IMR-90 (cell line): ENCODE measurements at regions not wholly inside any gene's neighbourhood (a gene's known extent, or its start where the extent isn't known, plus 50 kb on each side); places are given as distances from the start of the nearest gene placed in this dataset.

Experiments
- ATAC-seq: fragments of 200-7000 bp; cut with Tn5 transposase; 2 replicates; pipeline ENCODE4 v1.9.1; 2020; ENCODE audit warnings: low read depth, mild to moderate bottlenecking, moderate library complexity
- BruUV-seq: library from RNA; stranded (reverse); fragments of 400-500 nt; replicated peaks from 2 replicates; lab custom pipeline; 2021; lab: Mats Ljungman, UMichigan
- CTCF ChIA-PET: fragments of 300-600 bp; formaldehyde crosslinking; extraction: SDS; loops from one replicate; lab custom pipeline; 2021; ENCODE audit warnings: antibody characterized with exemption; lab: Yijun Ruan, JAX
- POLR2A ChIA-PET: fragments of 300-600 bp; sonication (Branson Sonifier 250); formaldehyde crosslinking; loops from one replicate; lab custom pipeline; 2022; ENCODE audit warnings: antibody characterized with exemption; ENCODE audit not compliant: unreplicated experiment; lab: Charles Lee
- DNase-seq: peaks from one replicate; pipeline ENCODE4 v3.0.0; 2013
- H2AFZ ChIP-seq: replicated peaks from 2 replicates; pipeline ENCODE3; 2013; ENCODE audit warnings: low read length, mild to moderate bottlenecking; ENCODE audit not compliant: poor library complexity
- H2AK5ac ChIP-seq: 2 replicates; pipeline ENCODE4 v1.6.1; 2013; ENCODE audit warnings: low read depth, low read length, inconsistent platforms
- H2AK9ac ChIP-seq: replicated peaks from 2 replicates; pipeline ENCODE3; 2013; ENCODE audit warnings: mild to moderate bottlenecking, low read depth, low read length, moderate library complexity; ENCODE audit not compliant: poor library complexity
- H2BK120ac ChIP-seq: 2 replicates; pipeline ENCODE4 v1.6.1; 2013; ENCODE audit warnings: low read depth, low read length, inconsistent platforms
- H2BK15ac ChIP-seq: 3 replicates; pipeline ENCODE4 v1.6.1; 2013; ENCODE audit warnings: low read depth, low read length, inconsistent platforms
- H2BK20ac ChIP-seq: 2 replicates; pipeline ENCODE4 v1.6.1; 2013; ENCODE audit warnings: low read depth, mild to moderate bottlenecking, inconsistent platforms, low read length, moderate library complexity
- H2BK5ac ChIP-seq: 2 replicates; pipeline ENCODE4 v1.6.1; 2013; ENCODE audit warnings: mild to moderate bottlenecking, low read depth, low read length, inconsistent platforms; ENCODE audit not compliant: poor library complexity, severe bottlenecking
- H3K14ac ChIP-seq: replicated peaks from 2 replicates; pipeline ENCODE4 v1.6.1; 2013; ENCODE audit warnings: low read depth, low read length, inconsistent platforms
- H3K18ac ChIP-seq: 2 replicates; pipeline ENCODE4 v1.6.1; 2013; ENCODE audit warnings: low read depth, low read length, control low read depth
- H3K23ac ChIP-seq: 2 replicates; pipeline ENCODE4 v1.6.1; 2013; ENCODE audit warnings: low read depth, low read length, inconsistent platforms
- H3K27ac ChIP-seq: 2 replicates; pipeline ENCODE4 v1.5.1; 2013; ENCODE audit warnings: mild to moderate bottlenecking, control low read depth, low read length; ENCODE audit not compliant: insufficient read depth
- H3K27me3 ChIP-seq: 2 replicates; pipeline ENCODE4 v1.6.1; 2013; ENCODE audit warnings: low read length; ENCODE audit not compliant: control insufficient read depth, insufficient read depth
- H3K36me3 ChIP-seq: 2 replicates; pipeline ENCODE4 v1.6.1; 2013; ENCODE audit warnings: low read length, mixed read lengths; ENCODE audit not compliant: control insufficient read depth, insufficient read depth
- H3K4ac ChIP-seq: 2 replicates; pipeline ENCODE4 v1.6.1; 2013; ENCODE audit warnings: low read depth, low read length, inconsistent platforms
- H3K4me1 ChIP-seq: 2 replicates; pipeline ENCODE4 v1.6.1; 2013; ENCODE audit warnings: low read length, mixed read lengths; ENCODE audit not compliant: control insufficient read depth, insufficient read depth
- H3K4me2 ChIP-seq: 2 replicates; pipeline ENCODE4 v1.6.1; 2013; ENCODE audit warnings: low read depth, mild to moderate bottlenecking, control low read depth, low read length, moderate library complexity
- H3K4me3 ChIP-seq: 2 replicates; pipeline ENCODE4 v1.5.1; 2013; ENCODE audit warnings: low read depth, mild to moderate bottlenecking, control low read depth, low read length, moderate library complexity; ENCODE audit not compliant: insufficient read depth
- H3K56ac ChIP-seq: 2 replicates; pipeline ENCODE4 v1.6.1; 2013; ENCODE audit warnings: low read length, inconsistent platforms; ENCODE audit not compliant: insufficient read depth; ENCODE audit errors: extremely low read depth
- H3K79me1 ChIP-seq, 2 experiments: 2 replicates each; pipeline ENCODE4 v1.6.1; 2013; ENCODE audit warnings: low read length in 2 of 2, inconsistent platforms in 1 of 2, low read depth in 1 of 2
- H3K9ac ChIP-seq: 2 replicates; pipeline ENCODE4 v1.6.1; 2013; ENCODE audit warnings: low read depth, low read length, control low read depth
- H3K9me1 ChIP-seq: 2 replicates; pipeline ENCODE4 v1.6.1; 2013; ENCODE audit warnings: low read length, inconsistent platforms; ENCODE audit not compliant: insufficient read depth
- H3K9me3 ChIP-seq: 2 replicates; pipeline ENCODE4 v1.6.1; 2013; ENCODE audit warnings: low read length; ENCODE audit not compliant: control insufficient read depth, insufficient read depth
- H4K20me1 ChIP-seq: 2 replicates; pipeline ENCODE4 v1.6.1; 2013; ENCODE audit warnings: low read length, inconsistent platforms; ENCODE audit not compliant: insufficient read depth
- H4K5ac ChIP-seq: 2 replicates; pipeline ENCODE4 v1.6.1; 2013; ENCODE audit warnings: mild to moderate bottlenecking, low read depth, low read length, control low read depth
- H4K8ac ChIP-seq, 2 experiments: 2 replicates each; pipeline ENCODE4 v1.6.1; 2013; ENCODE audit warnings: low read depth in 2 of 2, low read length in 2 of 2, control low read depth in 1 of 2, inconsistent platforms in 1 of 2
- H4K91ac ChIP-seq: 2 replicates; pipeline ENCODE4 v1.6.1; 2013; ENCODE audit warnings: low read depth, low read length, inconsistent platforms; ENCODE audit not compliant: insufficient read depth
- BHLHE40 ChIP-seq: fragments of 150-350 bp; IDR thresholded peaks from 2 replicates; pipeline ENCODE4 v1.6.1; 2016; ENCODE audit warnings: mild to moderate bottlenecking, low read depth, low read length
- ELK1 ChIP-seq: fragments of 150-350 bp; IDR thresholded peaks from 2 replicates; pipeline ENCODE4 v1.6.1; 2016; ENCODE audit warnings: low read depth, mild to moderate bottlenecking, low read length, moderate library complexity, borderline replicate concordance
- FOS ChIP-seq: fragments of 150-350 bp; IDR thresholded peaks from 2 replicates; pipeline ENCODE4 v1.6.1; 2016; ENCODE audit warnings: low read depth, low read length
- POLR2A ChIP-seq: IDR thresholded peaks from 2 replicates; pipeline ENCODE4 v1.6.1; 2012; ENCODE audit warnings: mild to moderate bottlenecking, low read depth, low read length
- RCOR1 ChIP-seq: IDR thresholded peaks from 2 replicates; pipeline ENCODE4 v1.6.1; 2012; ENCODE audit warnings: mild to moderate bottlenecking, low read length, improper control_type of control experiment; ENCODE audit not compliant: insufficient replicate concordance
- RFX5 ChIP-seq: IDR thresholded peaks from 2 replicates; pipeline ENCODE4 v1.8.0; 2012; ENCODE audit warnings: low read depth, mild to moderate bottlenecking, low read length, moderate library complexity
- USF2 ChIP-seq: fragments of 150-350 bp; IDR thresholded peaks from 2 replicates; pipeline ENCODE4 v1.6.1; 2017; ENCODE audit warnings: mild to moderate bottlenecking, antibody characterized with exemption, low read length, low read depth
- WGBS, 2 experiments: methylation state at CpG; one replicate each; pipeline versions ENCODE4 v1.1.5 to v1.1.7; 2013; ENCODE audit warnings: missing lambda C conversion rate in 2 of 2; ENCODE audit not compliant: insufficient read length in 1 of 2; ENCODE audit errors: extremely low coverage in 2 of 2; 5-methylcytosine and 5-hydroxymethylcytosine counted together
- dilution Hi-C: fragments of 300-500 bp; cut with HindIII; formaldehyde crosslinking; loops from one replicate; pipeline ENCODE4 v1.14.3; 2018; ENCODE audit warnings: low sequenced_read_pairs; ENCODE audit not compliant: unreplicated experiment
- in situ Hi-C: fragments of 300-500 bp; cut with MboI; formaldehyde crosslinking; loops from 3 replicates; pipeline ENCODE4 v1.14.3; 2019; ENCODE audit warnings: low sequenced_read_pairs, inconsistent platforms, mixed read lengths
- intact Hi-C: fragments of 100-400 bp; cut with micrococcal nuclease; formaldehyde crosslinking; loops from 2 replicates; pipeline ENCODE4 v1.10.0; 2022

DNA sequence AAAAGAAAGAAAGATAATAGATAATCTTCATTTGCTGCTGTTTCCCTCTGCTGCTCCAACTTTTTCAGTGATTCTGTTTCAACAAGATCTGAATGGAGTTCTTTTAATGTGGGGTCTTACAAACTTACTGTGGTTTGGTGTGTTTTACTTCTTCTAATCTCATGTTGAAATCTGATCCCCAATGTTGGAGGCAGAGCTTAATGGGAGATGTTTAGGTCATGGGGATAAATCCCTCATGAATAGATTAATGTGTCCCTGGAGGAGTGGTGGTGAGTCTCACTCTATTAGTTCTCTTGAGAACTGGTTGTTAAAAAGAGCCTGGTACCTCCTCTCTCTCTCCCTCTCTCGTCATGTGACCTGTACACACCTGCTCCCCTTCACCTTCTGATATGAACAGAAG is 442.4 kb downstream of the EPHA4 start:
- ATAC-seq (no peak), DNase-seq (no peak)
- H2AK5ac ChIP-seq, result no peak overlapping the region
- H2BK5ac ChIP-seq, result no peak overlapping the region
- H3K23ac ChIP-seq, result no peak overlapping the region
- no peak overlapping the region for H2BK15ac ChIP-seq
- H3K14ac ChIP-seq, result no peak overlapping the region
- H3K4me2 ChIP-seq, result no peak overlapping the region
- TF ChIP-seq POLR2A (no peak), RCOR1 (no peak), ELK1 (no peak), USF2 (no peak), BHLHE40 (no peak), RFX5 (no peak), FOS (no peak)
- H3K4me3 ChIP-seq, result no peak overlapping the region
- H4K20me1 ChIP-seq, result no peaks in the 10 kb centered on the region
- no peaks in the 10 kb centered on the region for H3K4me1 ChIP-seq
- H2BK20ac ChIP-seq, result no peak overlapping the region
- H3K9ac ChIP-seq, result no peak overlapping the region
- H3K27me3 ChIP-seq, result no peaks in the 10 kb centered on the region
- dilution Hi-C loops, result no loop called here
- CTCF ChIA-PET, result no interaction called here
- H2AFZ ChIP-seq, result no peak overlapping the region
- no peak overlapping the region for H4K8ac ChIP-seq
- WGBS, 2 experiments, result no CpG with 5 or more reads among the region's 1 CpG
- no peak overlapping the region for H3K18ac ChIP-seq
- H3K27ac ChIP-seq, result no peak overlapping the region
- no peak overlapping the region for H4K91ac ChIP-seq
- no peak overlapping the region for H3K56ac ChIP-seq
- in situ Hi-C loops, result no loop called here
- no peaks in the 10 kb centered on the region for H3K36me3 ChIP-seq
- no peak overlapping the region for H3K4ac ChIP-seq
- BruUV-seq, result no TSS peak
- peaks cover 6% of the 10 kb centered on the region; the same call in 1 of the 2 replicates for H3K9me3 ChIP-seq
- intact Hi-C loops, result no loop called here
- POLR2A ChIA-PET, result no interaction called here
- H3K9me1 ChIP-seq, result no peaks in the 10 kb centered on the region
- no peak overlapping the region for H4K5ac ChIP-seq
- no peak overlapping the region for H2AK9ac ChIP-seq
- no peak overlapping the region for H2BK120ac ChIP-seq
- H3K79me1 ChIP-seq, result no peaks in the 10 kb centered on the region
